Head of caudate nucleus (tissue), 42 donors: ENCODE measurements at regions not wholly inside any gene's neighbourhood (a gene's known extent, or its start where the extent isn't known, plus 50 kb on each side); places are given as distances from the start of the nearest gene placed in this dataset.
"Not testable (repeated sequence)": the region's sequence is repeated elsewhere in the genome, so short reads cannot be mapped to it uniquely, and the experiment has no call there.

Experiments used
- DNase-seq, 42 donors: peaks; one replicate each; pipeline versions ENCODE4 v3.0.0 to v3.0.0-alpha.2; 2020 to 2021; ENCODE audit warnings: mixed read lengths in 7 of 42
- intact Hi-C: fragments of 100-400 bp; cut with DNase I; formaldehyde crosslinking; loops from one replicate; pipeline ENCODE4 v1.15.0; 2022

DNA sequence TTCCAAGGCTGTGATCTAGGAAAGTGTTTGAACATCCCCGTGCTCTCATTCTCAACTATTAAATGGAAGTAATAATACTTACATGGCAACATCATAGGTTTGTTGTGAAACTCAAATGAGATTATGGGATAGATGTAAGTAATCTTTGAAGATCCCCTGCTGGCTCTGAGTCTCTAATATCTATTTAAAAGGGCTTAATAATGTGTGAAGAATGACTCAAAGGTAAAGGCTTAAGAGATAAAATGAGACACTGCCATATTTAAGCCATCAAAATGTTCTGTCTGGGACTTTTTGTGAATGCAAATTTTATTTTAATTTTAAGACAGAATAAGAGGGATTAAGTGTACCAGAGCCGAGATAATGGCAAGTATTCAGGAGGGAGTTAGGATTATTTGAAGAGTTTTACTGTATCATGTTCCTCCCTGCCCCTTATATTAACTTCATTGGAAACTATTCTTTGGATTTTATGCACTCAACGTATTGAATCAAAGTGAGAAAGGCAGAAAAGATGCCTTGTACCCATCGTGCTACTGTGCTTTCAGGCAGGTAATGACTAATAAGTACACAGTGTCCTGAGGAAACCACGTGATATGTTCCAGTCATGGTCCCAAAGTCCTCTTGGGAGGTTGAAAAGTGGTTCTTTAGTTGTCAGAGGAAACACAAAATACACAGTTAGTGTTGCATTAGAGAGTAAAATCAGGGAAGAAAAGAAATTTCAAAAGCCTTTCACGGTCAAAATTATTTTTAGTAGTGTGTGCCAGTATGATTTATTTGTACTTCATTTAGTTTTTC is 192.4 kb downstream of the RBM46 start:
- intact Hi-C loops: loop anchor here (10.0 kb wide), 1 partner anchor 381 kb away; no protein-coding TSS in a partner anchor

GRCh38 chr4:154977228-154977627 is 196.2 kb downstream of the RBM46 start:
- intact Hi-C loops: loop anchor here (10.0 kb wide), 1 partner anchor 378 kb away; no protein-coding TSS in a partner anchor
- no peak for DNase-seq

More for the DNA sequence above, 192.4 kb downstream of the RBM46 start:
- DNase-seq: no peak

GRCh38 chr4:154982187-154983047 is 201.3 kb downstream of the RBM46 start:
- DNase-seq: peak; percentile 26 to 85 (median 68)
- intact Hi-C loops: no loop called here

GRCh38 chr4:154983714-154984113 is 202.6 kb downstream of the RBM46 start:
- intact Hi-C loops: no loop called here
- DNase-seq: no peak

DNA sequence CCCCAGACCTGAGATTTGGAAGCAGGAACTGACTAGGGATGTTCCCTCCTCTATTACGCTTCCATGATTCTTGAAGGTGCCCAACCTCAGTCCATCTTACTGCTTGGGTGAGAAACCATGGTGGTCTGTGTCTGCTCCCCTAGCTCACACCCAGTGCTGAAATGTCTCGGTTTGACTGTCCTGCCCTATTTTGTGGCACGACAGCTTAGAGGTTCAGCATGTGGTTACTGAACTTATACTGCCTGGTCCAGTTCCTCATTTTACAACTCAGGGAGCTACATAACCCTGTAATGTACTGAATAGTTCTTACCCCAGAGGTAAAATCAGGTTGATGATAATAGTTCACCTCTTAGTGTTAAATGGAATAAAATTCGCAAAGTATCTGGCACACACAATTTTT is 203.1 kb downstream of the RBM46 start:
- intact Hi-C loops: no loop called here
- DNase-seq: no peak

- no peak for DNase-seq
- intact Hi-C loops: no loop called here
Observed at GRCh38 chr4:154984616-154985015, 203.5 kb downstream of the RBM46 start.

DNA sequence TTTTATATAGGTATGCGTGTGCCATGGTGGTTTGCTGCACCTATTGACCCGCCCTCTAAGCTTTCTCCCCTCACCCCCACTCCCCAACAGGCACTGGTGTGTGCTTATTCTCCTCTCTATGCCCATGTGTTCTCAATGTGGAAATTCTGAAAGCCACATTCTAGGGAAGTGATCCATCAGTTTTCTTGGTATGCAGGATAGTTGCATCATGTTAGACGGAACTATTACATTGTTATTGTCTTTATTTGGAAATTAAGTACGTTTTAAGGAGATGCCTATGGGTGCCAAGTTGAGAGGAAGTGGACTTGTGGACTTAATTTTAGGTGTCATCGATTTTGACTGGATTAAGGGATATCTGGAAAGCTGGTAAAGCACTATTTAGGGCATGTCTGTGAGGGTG is 204.6 kb downstream of the RBM46 start:
- intact Hi-C loops: no loop called here
- DNase-seq: no peak

GRCh38 chr4:154988511-154988910 is 207.4 kb downstream of the RBM46 start:
- no peak for DNase-seq
- intact Hi-C loops: no loop called here

DNA sequence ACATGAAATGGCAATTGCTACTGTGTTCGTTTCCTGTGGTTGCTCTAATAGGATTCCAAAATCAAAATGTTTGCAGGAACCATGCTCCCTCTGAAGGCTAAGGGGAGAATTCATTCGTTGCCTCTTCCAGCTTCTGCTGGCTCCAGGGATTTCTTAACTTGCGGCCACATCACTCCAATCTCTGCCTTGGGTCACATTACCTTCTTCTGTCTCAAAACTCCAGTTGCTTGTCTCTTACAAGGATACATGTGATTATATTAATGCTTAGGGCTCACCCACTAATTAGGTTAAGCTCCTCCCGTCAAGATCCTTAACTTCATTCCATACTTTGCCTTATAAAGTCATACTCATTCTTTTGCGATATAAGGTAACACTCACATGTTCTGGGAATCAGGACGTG is 208.4 kb downstream of the RBM46 start:
- no peak for DNase-seq

DNA sequence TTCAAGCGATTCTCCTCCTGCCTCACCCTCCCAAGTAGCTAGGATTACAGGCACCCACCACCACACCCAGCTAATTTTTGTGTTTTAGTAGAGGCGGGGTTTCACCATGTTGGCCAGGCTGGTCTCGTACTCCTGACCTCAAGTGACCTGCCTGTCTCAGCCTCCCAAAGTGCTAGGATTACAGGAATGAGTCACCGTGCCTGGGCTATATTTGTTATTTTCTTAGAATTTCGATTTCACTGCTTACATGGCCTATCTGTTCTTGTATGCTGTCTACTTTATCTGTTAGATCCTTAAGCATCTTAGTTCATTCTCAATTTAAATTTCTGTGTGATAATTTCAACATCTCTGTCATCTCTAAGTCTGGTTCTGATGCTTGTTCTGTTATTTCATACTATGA is 210.6 kb upstream of the NPY2R start:
- intact Hi-C loops, DNase-seq: not testable (repeated sequence)

More for the DNA sequence above, 208.4 kb downstream of the RBM46 start:
- intact Hi-C loops: no loop called here

DNA sequence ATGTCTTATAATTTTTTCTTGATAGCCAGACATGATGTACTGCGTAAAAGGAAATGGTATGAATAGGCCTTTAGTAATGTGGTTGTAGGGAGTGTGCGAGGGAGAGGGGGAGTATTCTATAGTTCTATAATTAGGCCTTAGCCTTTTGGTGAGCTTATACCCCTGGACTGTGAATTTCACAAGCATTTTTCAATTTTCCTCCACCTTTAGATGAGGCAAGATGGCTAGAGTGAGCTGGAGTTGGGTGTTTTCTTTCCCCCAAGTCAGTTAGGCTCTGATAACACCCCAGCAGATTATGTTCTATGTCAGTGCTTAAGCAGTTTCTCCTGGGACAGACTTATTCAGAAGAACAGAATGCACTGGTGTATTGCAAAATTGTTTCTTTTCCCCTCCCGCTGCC is 210.2 kb upstream of the NPY2R start:
- no peak for DNase-seq
- intact Hi-C loops: no loop called here

GRCh38 chr4:154998773-154999172 is 209.7 kb upstream of the NPY2R start:
- intact Hi-C loops: no loop called here
- DNase-seq: no peak

DNA sequence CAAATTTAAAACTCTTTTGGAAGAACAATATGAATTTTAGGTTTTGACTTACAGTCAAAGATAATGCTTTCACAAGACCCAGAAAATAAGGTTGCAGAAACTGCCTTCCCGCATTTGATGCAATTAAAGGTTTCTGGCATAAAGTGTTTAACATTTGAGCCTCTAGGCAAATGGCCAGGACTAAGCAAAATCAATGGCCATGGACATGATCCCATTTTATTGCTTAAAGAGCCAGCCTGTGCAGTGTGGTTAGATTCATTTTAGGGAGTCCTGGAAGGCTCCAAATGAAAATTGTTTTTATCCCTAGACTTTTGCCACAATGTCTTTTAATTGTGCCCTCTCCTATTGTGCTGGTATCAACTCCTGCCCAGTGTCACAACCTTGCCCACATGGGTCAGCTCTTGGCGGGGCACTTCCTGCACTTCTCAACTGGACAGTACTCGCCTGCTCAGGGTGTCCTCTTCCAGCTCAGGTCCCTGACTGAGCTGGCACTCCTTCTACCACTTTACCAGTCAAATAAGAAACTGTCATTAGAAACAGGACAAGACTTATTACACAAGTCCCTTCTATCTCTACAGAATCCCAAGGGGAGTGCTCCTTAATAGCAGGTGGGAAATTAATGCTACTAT is 208.4 kb upstream of the NPY2R start:
- intact Hi-C loops: no loop called here
- DNase-seq: no peak

DNA sequence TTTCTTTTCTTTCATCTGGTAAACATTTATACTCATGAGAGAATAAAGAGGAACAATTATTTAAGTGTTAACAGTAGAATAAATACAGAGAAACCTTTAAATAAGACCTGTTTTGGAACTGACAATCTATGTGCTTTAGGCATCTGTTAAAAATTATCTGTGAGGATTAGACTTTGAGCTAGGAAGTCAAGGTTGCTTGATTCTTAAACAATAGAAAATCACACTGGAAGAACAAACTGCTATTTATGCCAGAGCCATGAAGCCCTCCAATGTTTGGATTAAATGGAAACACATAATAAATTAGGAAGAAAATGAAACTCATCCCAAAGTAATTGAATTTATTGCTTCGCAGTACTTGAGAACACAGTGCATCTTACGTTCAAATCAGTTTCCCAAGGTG is 207.2 kb upstream of the NPY2R start:
- intact Hi-C loops: no loop called here
- DNase-seq: no peak

DNA sequence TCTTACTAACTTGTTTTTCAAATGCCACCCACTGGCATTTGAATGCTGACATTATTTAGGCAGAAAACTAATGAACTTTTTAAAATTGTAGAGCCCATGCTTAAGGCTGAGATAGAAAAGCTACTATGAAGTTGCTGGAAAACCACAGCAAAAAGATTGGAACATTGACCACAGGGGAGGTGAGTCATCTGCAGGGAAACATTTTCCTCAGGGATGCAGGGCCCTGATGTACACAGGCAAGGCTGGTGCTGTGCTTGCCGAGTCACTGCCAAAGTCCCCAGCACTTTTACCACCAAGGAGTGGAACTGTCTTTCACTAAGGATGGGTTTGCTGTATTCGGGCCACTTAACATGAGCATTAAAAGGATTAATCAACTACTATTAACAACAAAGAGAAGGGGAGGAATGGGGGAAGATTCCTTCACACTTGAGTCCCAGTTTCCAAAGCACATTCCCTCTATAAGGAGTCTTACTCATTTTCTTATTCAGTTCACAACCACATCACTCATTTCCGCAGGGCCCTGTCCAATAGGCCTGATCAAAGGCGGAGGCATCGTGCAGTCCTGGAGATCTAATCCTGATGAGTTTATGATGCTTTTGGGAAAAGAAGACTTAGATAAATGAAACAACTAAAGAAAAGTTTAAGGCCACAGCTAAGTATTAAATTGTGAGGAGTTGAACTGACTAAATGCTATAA is 202.9 kb upstream of the NPY2R start:
- DNase-seq: no peak
- intact Hi-C loops: no loop called here

GRCh38 chr4:155007660-155008176 is 200.7 kb upstream of the NPY2R start:
- intact Hi-C loops: no loop called here
- no peak for DNase-seq

- intact Hi-C loops: no loop called here
- no peak for DNase-seq
Observed at GRCh38 chr4:155008389-155008788, 200.0 kb upstream of the NPY2R start.

DNA sequence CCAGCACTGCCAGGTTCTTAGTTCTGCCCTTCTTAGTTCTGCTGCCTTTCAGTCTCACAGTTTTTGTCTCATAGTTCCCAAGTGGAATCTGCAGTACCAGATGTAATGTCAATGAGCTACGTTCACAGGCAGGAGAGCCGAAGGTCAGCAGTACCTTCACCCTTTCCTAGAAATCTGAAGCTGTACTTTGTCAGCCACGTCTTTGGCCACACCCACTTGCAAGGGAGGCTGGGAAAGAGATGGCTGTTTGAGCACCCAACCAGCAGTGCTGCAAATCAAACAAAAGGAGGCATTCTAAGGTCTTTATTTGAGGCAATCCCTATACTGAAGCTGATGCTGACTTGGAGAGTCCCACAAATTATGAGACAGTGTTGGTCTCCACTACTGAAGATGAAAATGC is 199.1 kb upstream of the NPY2R start:
- intact Hi-C loops: no loop called here

DNA sequence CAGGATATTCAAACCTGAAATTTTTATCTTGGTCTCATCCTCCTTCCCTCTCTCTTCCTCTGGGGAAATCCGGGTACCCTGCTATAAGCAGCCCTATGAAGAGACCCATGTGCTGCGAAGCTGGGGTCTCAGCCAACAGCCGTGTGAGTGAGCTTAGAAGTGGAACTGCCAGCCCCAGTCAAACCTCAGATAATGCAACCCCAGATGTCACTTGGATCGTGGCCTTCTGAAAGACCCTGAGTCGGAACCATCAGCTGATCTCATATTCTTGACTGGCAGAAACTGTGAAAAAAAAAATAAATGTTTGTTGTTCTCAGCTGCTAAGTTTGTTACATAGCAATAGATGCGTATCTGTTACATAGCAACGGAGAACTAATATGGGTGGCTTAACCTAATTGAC is 198.1 kb upstream of the NPY2R start:
- intact Hi-C loops: no loop called here
- no peak for DNase-seq

More for the DNA sequence above, 199.1 kb upstream of the NPY2R start:
- DNase-seq: no peak
